ENCODE measurements at regions not wholly inside any gene's neighbourhood (a gene's known extent, or its start where the extent isn't known, plus 50 kb on each side); places are given as distances from the start of the nearest gene placed in this dataset.

- peak in 1 of 4 donors; percentile 13 for DNase-seq (ENCODE audit: low read depth in 4 of 4, low spot score in 2 of 4)
Measured at GRCh38 chrX:5549512-5549911, 679.2 kb downstream of the NLGN4X start.

GRCh38 chrX:5537098-5537497 lies 691.6 kb downstream of the NLGN4X start:
- DNase-seq (ENCODE audit: low read depth in 4 of 4, low spot score in 2 of 4) = no peak

- no peak for DNase-seq (ENCODE audit: low read depth in 4 of 4, low spot score in 2 of 4)
Measured at GRCh38 chrX:5536261-5536660, 692.4 kb downstream of the NLGN4X start.

- DNase-seq (ENCODE audit: low read depth in 4 of 4, low spot score in 2 of 4) = no peak
Measured at GRCh38 chrX:5528057-5528456, 700.6 kb downstream of the NLGN4X start.

- no peak for DNase-seq (ENCODE audit: low read depth in 4 of 4, low spot score in 2 of 4)
Measured at GRCh38 chrX:5526191-5526590, 702.5 kb downstream of the NLGN4X start.

- no peak for DNase-seq (ENCODE audit: low read depth in 4 of 4, low spot score in 2 of 4)
Measured at GRCh38 chrX:5490786-5491563, 737.7 kb downstream of the NLGN4X start.

- DNase-seq (ENCODE audit: low read depth in 4 of 4, low spot score in 2 of 4) = no peak
Measured at GRCh38 chrX:5474282-5474681, 754.4 kb downstream of the NLGN4X start.

GRCh38 chrX:5458300-5458842 lies 770.3 kb downstream of the NLGN4X start:
- no peak for DNase-seq (ENCODE audit: low read depth in 4 of 4, low spot score in 2 of 4)

GRCh38 chrX:5449323-5449722 lies 779.3 kb downstream of the NLGN4X start:
- no peak for DNase-seq (ENCODE audit: low read depth in 4 of 4, low spot score in 2 of 4)

- no peak for DNase-seq (ENCODE audit: low read depth in 4 of 4, low spot score in 2 of 4)
Measured at GRCh38 chrX:5431823-5432222, 796.8 kb downstream of the NLGN4X start.

- DNase-seq (ENCODE audit: low read depth in 4 of 4, low spot score in 2 of 4) = no peak
Measured at GRCh38 chrX:5425119-5425518, 803.5 kb downstream of the NLGN4X start.

- no peak for DNase-seq (ENCODE audit: low read depth in 4 of 4, low spot score in 2 of 4)
Measured at GRCh38 chrX:5417381-5417780, 811.3 kb downstream of the NLGN4X start.

- DNase-seq (ENCODE audit: low read depth in 4 of 4, low spot score in 2 of 4) = no peak
Measured at GRCh38 chrX:5415738-5416137, 812.9 kb downstream of the NLGN4X start.

GRCh38 chrX:5409106-5409505 lies 819.6 kb downstream of the NLGN4X start:
- DNase-seq (ENCODE audit: low read depth in 4 of 4, low spot score in 2 of 4) = no peak

GRCh38 chrX:5402461-5402860 lies 826.2 kb downstream of the NLGN4X start:
- DNase-seq (ENCODE audit: low read depth in 4 of 4, low spot score in 2 of 4) = no peak

- no peak for DNase-seq (ENCODE audit: low read depth in 4 of 4, low spot score in 2 of 4)
Measured at GRCh38 chrX:5399403-5399802, 829.3 kb downstream of the NLGN4X start.

- no peak for DNase-seq (ENCODE audit: low read depth in 4 of 4, low spot score in 2 of 4)
Measured at GRCh38 chrX:5397409-5397808, 831.3 kb downstream of the NLGN4X start.

- DNase-seq (ENCODE audit: low read depth in 4 of 4, low spot score in 2 of 4) = no peak
Measured at GRCh38 chrX:5390376-5390775, 838.3 kb downstream of the NLGN4X start.

- DNase-seq (ENCODE audit: low read depth in 4 of 4, low spot score in 2 of 4) = no peak
Measured at GRCh38 chrX:5388087-5388486, 840.6 kb downstream of the NLGN4X start.

- DNase-seq (ENCODE audit: low read depth in 4 of 4, low spot score in 2 of 4) = no peak
Measured at GRCh38 chrX:5380426-5380825, 848.2 kb downstream of the NLGN4X start.

- no peak for DNase-seq (ENCODE audit: low read depth in 4 of 4, low spot score in 2 of 4)
Measured at GRCh38 chrX:5341902-5342301, 886.8 kb downstream of the NLGN4X start.

- DNase-seq (ENCODE audit: low read depth in 4 of 4, low spot score in 2 of 4) = no peak
Measured at GRCh38 chrX:5337160-5337559, 891.5 kb downstream of the NLGN4X start.

GRCh38 chrX:5324546-5324945 lies 904.1 kb downstream of the NLGN4X start:
- no peak for DNase-seq (ENCODE audit: low read depth in 4 of 4, low spot score in 2 of 4)

All from left renal cortex interstitium (tissue), 4 donors.